NCI-H774 (cell line): ENCODE measurements at regions not wholly inside any gene's neighbourhood (a gene's known extent, or its start where the extent isn't known, plus 50 kb on each side); places are given as distances from the start of the nearest gene placed in this dataset.
"Not testable (repeated sequence)": the region's sequence is repeated elsewhere in the genome, so short reads cannot be mapped to it uniquely, and the experiment has no call there.

Experiments
- DNase-seq: peaks from one replicate; lab custom pipeline; 2025; lab: John Stamatoyannopoulos, UW

GRCh38 chr1:89436856-89437255, 73.0 kb downstream of the GBP6 start:
- DNase-seq: no peak

- DNase-seq: not testable (repeated sequence)
Measured at GRCh38 chr1:89438301-89438700, 74.4 kb downstream of the GBP6 start.

- DNase-seq: no peak
Measured at GRCh38 chr1:89440911-89441310, 77.1 kb downstream of the GBP6 start.

- DNase-seq: no peak
Measured at GRCh38 chr1:89444791-89445190, 79.8 kb upstream of the LRRC8B start.

GRCh38 chr1:89451011-89451410, 73.6 kb upstream of the LRRC8B start:
- DNase-seq: no peak

- no peak for DNase-seq
Measured at GRCh38 chr1:89453123-89453972, 71.3 kb upstream of the LRRC8B start.

- peak; percentile 44 for DNase-seq
Measured at GRCh38 chr1:89454845-89455521, 69.6 kb upstream of the LRRC8B start.

GRCh38 chr1:89457046-89457445, 67.6 kb upstream of the LRRC8B start:
- DNase-seq: no peak

GRCh38 chr1:89459081-89459480, 65.5 kb upstream of the LRRC8B start:
- no peak for DNase-seq

- no peak for DNase-seq
Measured at GRCh38 chr1:89460325-89460724, 64.3 kb upstream of the LRRC8B start.

- no peak for DNase-seq
Measured at GRCh38 chr1:89462250-89462649, 62.4 kb upstream of the LRRC8B start.

GRCh38 chr1:89464008-89464407, 60.6 kb upstream of the LRRC8B start:
- no peak for DNase-seq

- no peak for DNase-seq
Measured at GRCh38 chr1:89465201-89465600, 59.4 kb upstream of the LRRC8B start.

- DNase-seq: no peak
Measured at GRCh38 chr1:89466307-89466930, 58.2 kb upstream of the LRRC8B start.

- DNase-seq: no peak
Measured at GRCh38 chr1:89472253-89472652, 52.4 kb upstream of the LRRC8B start.

GRCh38 chr1:89472886-89473417, 51.7 kb upstream of the LRRC8B start:
- no peak for DNase-seq
